SK-N-SH treated with all-trans-retinoic acid at 6 μM for 48 hours (cell line): ENCODE measurements at regions not wholly inside any gene's neighbourhood (a gene's known extent, or its start where the extent isn't known, plus 50 kb on each side); places are given as distances from the start of the nearest gene placed in this dataset.

ENCODE experiments used
- ATAC-seq: fragments of 200-7000 bp; cut with Tn5 transposase; 3 replicates; pipeline ENCODE4 v1.9.1; 2020; ENCODE audit warnings: mild to moderate bottlenecking, moderate library complexity
- BACH2 ChIP-seq: fragments of 250-450 bp; sonication (Bioruptor Pico); IDR thresholded peaks from 2 replicates; pipeline ENCODE4 v1.9.0; 2021; ENCODE audit warnings: mild to moderate bottlenecking, borderline replicate concordance
- CSDC2 ChIP-seq: fragments of 250-450 bp; sonication (Bioruptor Pico); IDR thresholded peaks from 2 replicates; pipeline ENCODE4 v1.5.0; 2020; ENCODE audit warnings: mild to moderate bottlenecking, moderate library complexity
- CSRNP3 ChIP-seq: fragments of 250-450 bp; sonication (Bioruptor Pico); IDR thresholded peaks from 2 replicates; pipeline ENCODE4 v1.5.1; 2021; ENCODE audit warnings: mild to moderate bottlenecking, moderate library complexity
- ESRRG ChIP-seq: fragments of 250-450 bp; sonication (Bioruptor Pico); IDR thresholded peaks from 2 replicates; pipeline ENCODE4 v1.6.1; 2021; ENCODE audit warnings: mild to moderate bottlenecking
- GLIS3 ChIP-seq: fragments of 250-450 bp; sonication (Bioruptor Pico); IDR thresholded peaks from 2 replicates; pipeline ENCODE4 v1.5.0; 2020; ENCODE audit warnings: mild to moderate bottlenecking, moderate library complexity
- ISL1 ChIP-seq: fragments of 250-450 bp; sonication (Bioruptor Pico); IDR thresholded peaks from 2 replicates; pipeline ENCODE4 v2.1.2; 2022; ENCODE audit warnings: mild to moderate bottlenecking, moderate library complexity
- OSR1 ChIP-seq: fragments of 250-450 bp; sonication (Bioruptor Pico); IDR thresholded peaks from 2 replicates; pipeline ENCODE4 v1.8.0; 2022; ENCODE audit warnings: moderate library complexity, mild to moderate bottlenecking, inconsistent platforms
- PATZ1 ChIP-seq: fragments of 250-450 bp; sonication (Bioruptor Pico); IDR thresholded peaks from 2 replicates; pipeline ENCODE4 v1.8.0; 2020; ENCODE audit warnings: mild to moderate bottlenecking, moderate library complexity, borderline replicate concordance
- POU6F1 ChIP-seq: fragments of 250-450 bp; sonication (Bioruptor Pico); IDR thresholded peaks from 2 replicates; pipeline ENCODE4 v1.8.0; 2021; ENCODE audit warnings: low read depth, mild to moderate bottlenecking, moderate library complexity, borderline replicate concordance
- PPARA ChIP-seq: fragments of 250-450 bp; sonication (Bioruptor Pico); IDR thresholded peaks from 2 replicates; pipeline ENCODE4 v1.5.0; 2020; ENCODE audit warnings: mild to moderate bottlenecking, borderline replicate concordance
- RARB ChIP-seq: fragments of 250-450 bp; sonication (Bioruptor Pico); IDR thresholded peaks from 2 replicates; pipeline ENCODE4 v1.8.0; 2021; ENCODE audit warnings: mild to moderate bottlenecking, moderate library complexity
- SNAI2 ChIP-seq: fragments of 250-450 bp; sonication (Bioruptor Pico); IDR thresholded peaks from 2 replicates; pipeline ENCODE4 v1.5.0; 2020; ENCODE audit warnings: mild to moderate bottlenecking, moderate library complexity
- TCF4 ChIP-seq: fragments of 250-450 bp; sonication (Bioruptor Pico); IDR thresholded peaks from 2 replicates; pipeline ENCODE4 v1.8.0; 2021; ENCODE audit warnings: mild to moderate bottlenecking, moderate library complexity, borderline replicate concordance
- TOX ChIP-seq: fragments of 250-450 bp; sonication (Bioruptor Pico); IDR thresholded peaks from 2 replicates; pipeline ENCODE4 v1.8.0; 2021; ENCODE audit warnings: mild to moderate bottlenecking, moderate library complexity, borderline replicate concordance
- TSHZ2 ChIP-seq: fragments of 250-450 bp; sonication (Bioruptor Pico); IDR thresholded peaks from 2 replicates; pipeline ENCODE4 v1.5.0; 2020; ENCODE audit warnings: mild to moderate bottlenecking, moderate library complexity
- ZC3H10 ChIP-seq: fragments of 250-450 bp; sonication (Bioruptor Pico); IDR thresholded peaks from 2 replicates; pipeline ENCODE4 v1.5.1; 2021; ENCODE audit warnings: mild to moderate bottlenecking, moderate library complexity
- ZFP3 ChIP-seq: fragments of 250-450 bp; sonication (Bioruptor Pico); IDR thresholded peaks from 2 replicates; pipeline ENCODE4 v1.5.0; 2020; ENCODE audit warnings: mild to moderate bottlenecking, moderate library complexity
- ZFP30 ChIP-seq: fragments of 450-650 bp; formaldehyde crosslinking; IDR thresholded peaks from 2 replicates; pipeline ENCODE4 v1.5.0; 2022; ENCODE audit warnings: mild to moderate bottlenecking, moderate library complexity
- ZNF565 ChIP-seq: fragments of 450-650 bp; formaldehyde crosslinking; conservative IDR thresholded peaks from 2 replicates; pipeline ENCODE4 v1.5.0; 2020; ENCODE audit warnings: low read depth, mild to moderate bottlenecking, moderate library complexity
- ZNF70 ChIP-seq: fragments of 450-650 bp; formaldehyde crosslinking; IDR thresholded peaks from 2 replicates; pipeline ENCODE4 v1.5.0; 2020; ENCODE audit warnings: mild to moderate bottlenecking, moderate library complexity
- ZNF8 ChIP-seq: fragments of 450-650 bp; formaldehyde crosslinking; IDR thresholded peaks from 2 replicates; pipeline ENCODE4 v1.5.0; 2020; ENCODE audit warnings: mild to moderate bottlenecking, moderate library complexity

- no peak for TF ChIP-seq TSHZ2 (CRISPR knock-in tag)
- no peak for TF ChIP-seq TOX
- no peak for TF ChIP-seq PPARA (CRISPR knock-in tag)
- TF ChIP-seq GLIS3, result no peak
Measured at GRCh38 chr10:6333086-6333485, 130.4 kb downstream of the PFKFB3 start (continued).

- no peak for ATAC-seq
- TF ChIP-seq ZC3H10 (CRISPR knock-in tag), result no peak
- no peak for TF ChIP-seq ISL1 (CRISPR knock-in tag)
- no peak for TF ChIP-seq BACH2 (CRISPR knock-in tag)
- TF ChIP-seq PATZ1 (CRISPR knock-in tag), result no peak
- no peak for TF ChIP-seq ESRRG (CRISPR knock-in tag)
- no peak for TF ChIP-seq POU6F1 (CRISPR knock-in tag)
- TF ChIP-seq ZNF565 (CRISPR knock-in tag), result no peak
- no peak for TF ChIP-seq ZFP30 (CRISPR knock-in tag)
- no peak for TF ChIP-seq ZFP3
- no peak for TF ChIP-seq CSRNP3 (CRISPR knock-in tag)
- no peak for TF ChIP-seq CSDC2
- no peak for TF ChIP-seq TCF4 (CRISPR knock-in tag)
- TF ChIP-seq TSHZ2 (CRISPR knock-in tag), result no peak
- TF ChIP-seq ZNF8, result no peak
- TF ChIP-seq SNAI2 (CRISPR knock-in tag), result no peak
Measured at GRCh38 chr10:6333973-6334372, 131.2 kb downstream of the PFKFB3 start.

GRCh38 chr10:6336016-6336415, 133.3 kb downstream of the PFKFB3 start:
- ATAC-seq, result no peak
- TF ChIP-seq ISL1 (CRISPR knock-in tag) (no peak), BACH2 (CRISPR knock-in tag) (no peak), ESRRG (CRISPR knock-in tag) (no peak), TCF4 (CRISPR knock-in tag) (no peak), ZFP30 (CRISPR knock-in tag) (no peak), CSDC2 (no peak), PPARA (CRISPR knock-in tag) (no peak), RARB (CRISPR knock-in tag) (no peak), OSR1 (CRISPR knock-in tag) (no peak), ZNF70 (CRISPR knock-in tag) (no peak), PATZ1 (CRISPR knock-in tag) (no peak), TSHZ2 (CRISPR knock-in tag) (no peak)
